H7 (cell line): ENCODE measurements at regions not wholly inside any gene's neighbourhood (a gene's known extent, or its start where the extent isn't known, plus 50 kb on each side); places are given as distances from the start of the nearest gene placed in this dataset.

Source experiments
- DNase-seq: peaks from one replicate; pipeline ENCODE4 v3.0.0; 2012
- H3K27me3 ChIP-seq: 2 replicates; pipeline ENCODE4 v1.6.0; 2011; ENCODE audit warnings: mild to moderate bottlenecking, low read length; ENCODE audit not compliant: control insufficient read depth, insufficient read depth
- H3K36me3 ChIP-seq: replicated peaks from 2 replicates; pipeline ENCODE4 v1.5.1; 2011; ENCODE audit warnings: low read length; ENCODE audit not compliant: control insufficient read depth, insufficient read depth
- H3K4me3 ChIP-seq: 2 replicates; pipeline ENCODE4 v1.5.1; 2011; ENCODE audit warnings: low read depth, mild to moderate bottlenecking, control low read depth, low read length, moderate library complexity; ENCODE audit not compliant: insufficient read depth

DNA sequence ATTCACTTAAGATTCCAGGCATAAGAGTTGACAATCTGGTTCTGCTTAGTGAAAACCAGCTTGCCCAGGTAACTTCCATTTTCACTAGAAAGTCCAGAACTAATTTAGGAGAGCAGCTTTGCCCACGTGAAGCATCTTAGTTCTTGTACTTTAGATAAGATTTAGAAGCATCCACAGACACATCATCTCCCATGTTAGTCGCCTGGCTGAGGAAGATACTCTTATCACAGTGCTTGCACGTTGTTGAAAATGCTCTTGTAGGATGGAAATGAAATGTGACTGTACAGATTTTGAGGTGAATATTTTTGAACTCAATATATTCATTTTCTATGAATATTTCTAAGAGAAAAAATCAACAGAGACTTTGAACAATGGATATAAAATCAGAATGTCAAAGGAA, 159.7 kb downstream of the SOCS6 start:
- H3K36me3 ChIP-seq: no peaks in the 10 kb centered on the region
- no peak overlapping the region for H3K4me3 ChIP-seq
- H3K27me3 ChIP-seq: no peaks in the 10 kb centered on the region
- DNase-seq: no peak

GRCh38 chr18:70446063-70446462, 157.2 kb downstream of the SOCS6 start:
- no peaks in the 10 kb centered on the region for H3K36me3 ChIP-seq
- H3K4me3 ChIP-seq: no peak overlapping the region
- H3K27me3 ChIP-seq: no peaks in the 10 kb centered on the region
- DNase-seq: no peak

DNA sequence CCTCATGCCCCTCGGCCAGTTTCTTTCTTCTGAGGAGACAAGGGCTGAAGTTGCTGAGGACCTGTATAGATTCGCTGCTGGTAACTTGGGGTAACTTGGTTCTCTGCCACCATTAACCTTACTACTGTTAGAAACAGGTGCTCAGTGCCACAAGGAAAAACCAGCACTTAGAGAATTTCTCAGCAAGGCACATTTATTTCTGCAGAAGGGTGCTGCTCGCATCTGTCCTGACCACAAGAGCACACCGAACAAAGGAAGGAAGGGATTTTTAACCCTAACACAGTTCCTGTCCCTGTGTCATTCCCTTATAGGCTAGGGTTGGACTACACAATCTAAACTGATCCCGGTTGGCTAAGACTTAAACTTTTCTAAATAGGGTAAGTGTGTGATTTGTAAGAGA, 154.1 kb downstream of the SOCS6 start:
- Histone ChIP-seq H3K27me3 (no peaks in the 10 kb centered on the region), H3K4me3 (no peak overlapping the region), H3K36me3 (no peaks in the 10 kb centered on the region)
- no peak for DNase-seq

GRCh38 chr18:70432804-70433400, 144.1 kb downstream of the SOCS6 start:
- no peaks in the 10 kb centered on the region for H3K36me3 ChIP-seq
- H3K4me3 ChIP-seq: no peak overlapping the region
- no peaks in the 10 kb centered on the region for H3K27me3 ChIP-seq
- DNase-seq: no peak

- Histone ChIP-seq H3K36me3 (no peaks in the 10 kb centered on the region), H3K27me3 (no peaks in the 10 kb centered on the region), H3K4me3 (no peak overlapping the region)
- peak; percentile 22 for DNase-seq
Observed at GRCh38 chr18:70431203-70431624, 142.4 kb downstream of the SOCS6 start.

DNA sequence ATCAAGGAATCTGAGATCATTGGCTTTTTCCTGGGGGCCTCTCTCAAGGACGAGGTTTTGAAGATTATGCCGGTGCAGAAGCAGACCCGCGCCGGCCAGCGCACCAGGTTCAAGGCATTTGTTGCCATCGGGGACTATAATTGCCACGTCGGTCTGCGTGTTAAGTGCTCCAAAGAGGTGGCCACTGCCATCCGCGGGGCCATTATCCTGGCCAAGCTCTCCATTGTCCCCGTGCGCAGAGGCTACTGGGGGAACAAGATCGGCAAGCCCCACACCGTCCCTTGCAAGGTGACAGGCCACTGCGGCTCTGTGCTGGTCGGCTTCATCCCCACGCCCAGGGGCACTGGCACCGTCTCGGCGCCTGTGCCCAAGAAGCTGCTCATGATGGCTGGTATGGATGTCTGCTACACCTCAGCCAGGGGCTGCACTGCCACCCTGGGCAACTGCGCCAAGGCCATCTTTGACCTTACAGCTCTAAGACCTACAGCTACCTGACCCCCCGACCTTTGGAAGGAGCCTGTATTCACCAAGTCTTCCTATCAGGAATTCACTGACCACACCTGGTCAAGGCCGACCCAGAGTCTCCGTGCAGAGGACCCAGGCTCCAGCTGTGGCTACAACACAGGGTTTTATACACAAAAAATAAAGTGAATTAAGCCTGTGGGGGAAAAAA, 141.8 kb downstream of the SOCS6 start:
- no peak overlapping the region for H3K4me3 ChIP-seq
- no peak for DNase-seq
- H3K36me3 ChIP-seq: no peaks in the 10 kb centered on the region
- no peaks in the 10 kb centered on the region for H3K27me3 ChIP-seq

- no peaks in the 10 kb centered on the region for H3K27me3 ChIP-seq
- no peaks in the 10 kb centered on the region for H3K36me3 ChIP-seq
- no peak overlapping the region for H3K4me3 ChIP-seq
- no peak for DNase-seq
Observed at GRCh38 chr18:70429847-70430500, 141.1 kb downstream of the SOCS6 start.

DNA sequence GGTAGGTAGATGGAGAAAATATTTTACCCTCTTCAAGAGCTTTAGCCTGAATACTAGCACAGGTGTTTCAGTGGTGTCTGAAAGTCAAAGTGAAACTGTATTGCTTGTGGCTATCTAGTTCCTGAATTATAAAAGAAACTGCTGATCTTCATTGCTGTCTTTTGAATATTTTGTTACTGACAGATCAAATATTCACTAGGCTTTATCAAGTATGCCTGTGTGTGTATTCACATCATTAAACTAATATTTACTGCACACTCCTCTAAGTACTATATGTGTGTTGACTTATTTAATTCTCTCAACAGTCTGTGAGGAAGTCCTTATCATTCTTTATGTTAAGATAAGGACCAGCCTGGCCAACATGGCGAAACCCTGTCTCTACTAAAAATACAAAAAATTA, 139.6 kb downstream of the SOCS6 start:
- Histone ChIP-seq H3K27me3 (no peaks in the 10 kb centered on the region), H3K36me3 (no peaks in the 10 kb centered on the region), H3K4me3 (no peak overlapping the region)
- DNase-seq: no peak

DNA sequence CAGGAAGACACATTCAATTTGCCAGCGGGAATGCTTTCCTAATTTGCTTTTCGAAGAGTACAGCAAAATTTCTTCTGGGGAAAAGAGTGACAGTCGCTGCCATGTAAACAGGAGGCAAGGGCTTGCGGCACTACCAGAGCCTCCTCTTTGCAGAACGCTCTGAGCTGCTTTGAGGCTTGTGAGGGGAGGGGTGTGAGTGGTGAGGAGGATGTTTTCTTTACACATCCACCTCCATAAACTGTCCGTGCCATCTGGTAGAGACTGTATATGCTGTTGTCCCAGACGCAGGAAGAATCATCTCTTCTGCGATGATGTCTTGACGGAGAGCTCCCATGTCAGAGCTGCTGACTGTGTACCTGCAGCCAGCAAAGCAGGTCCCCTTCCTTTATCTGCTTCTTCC, 138.0 kb downstream of the SOCS6 start:
- Histone ChIP-seq H3K4me3 (no peak overlapping the region), H3K36me3 (no peaks in the 10 kb centered on the region), H3K27me3 (no peaks in the 10 kb centered on the region)
- no peak for DNase-seq

DNA sequence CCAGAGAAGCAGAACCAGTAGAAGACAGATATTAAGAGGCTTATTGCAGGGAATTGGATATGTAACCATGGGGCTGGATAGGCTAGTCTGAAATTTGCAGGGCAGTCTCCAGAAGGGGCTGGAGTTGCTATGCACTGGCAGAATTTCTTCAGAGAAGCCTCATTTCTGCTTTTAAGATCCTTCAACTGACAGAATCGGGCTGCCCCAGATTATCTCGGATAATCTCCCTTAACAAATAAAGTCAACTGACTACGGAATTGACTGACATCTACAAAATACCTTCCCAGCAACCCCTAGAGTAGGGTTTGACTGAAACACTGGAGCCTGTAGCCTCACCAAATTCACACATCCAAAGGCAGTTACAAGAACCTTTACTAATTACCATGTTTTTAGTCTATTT, 136.4 kb downstream of the SOCS6 start:
- Histone ChIP-seq H3K4me3 (no peak overlapping the region), H3K27me3 (no peaks in the 10 kb centered on the region), H3K36me3 (no peaks in the 10 kb centered on the region)
- no peak for DNase-seq

GRCh38 chr18:70423988-70424387, 135.1 kb downstream of the SOCS6 start:
- no peaks in the 10 kb centered on the region for H3K27me3 ChIP-seq
- H3K4me3 ChIP-seq: no peak overlapping the region
- no peak for DNase-seq
- H3K36me3 ChIP-seq: no peaks in the 10 kb centered on the region

- no peak for DNase-seq
- Histone ChIP-seq H3K4me3 (no peak overlapping the region), H3K27me3 (no peaks in the 10 kb centered on the region)
Observed at GRCh38 chr18:70423120-70423519, 134.3 kb downstream of the SOCS6 start.

DNA sequence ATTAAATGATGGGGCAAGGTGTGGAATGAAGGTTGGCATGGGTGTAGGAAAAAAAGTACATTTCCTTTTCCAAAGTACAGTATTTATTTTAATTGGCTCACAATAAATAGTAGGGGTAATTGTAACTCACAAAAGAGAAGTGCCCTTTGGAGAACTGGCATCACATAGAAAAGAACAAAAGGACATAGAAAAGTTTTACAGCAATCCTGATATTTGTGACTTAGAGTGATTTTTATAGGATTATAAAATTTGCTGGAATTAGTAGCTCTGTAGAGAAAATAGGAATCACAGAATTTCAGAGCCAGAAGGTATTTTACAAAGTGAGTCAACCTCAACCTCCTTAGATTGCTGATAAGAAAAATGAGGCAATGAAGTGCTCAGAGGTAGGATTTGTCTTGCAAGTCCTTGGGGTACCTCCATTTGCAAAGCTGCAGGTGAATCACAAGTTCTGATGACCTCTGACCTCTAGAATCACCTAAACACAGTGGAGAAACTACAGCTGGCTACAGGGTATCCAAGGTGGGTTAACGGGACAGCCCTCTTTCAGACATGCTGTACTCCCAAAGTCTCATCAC, 133.6 kb downstream of the SOCS6 start:
- no peak for DNase-seq
- Histone ChIP-seq H3K27me3 (no peaks in the 10 kb centered on the region), H3K4me3 (no peak overlapping the region), H3K36me3 (no peaks in the 10 kb centered on the region)

More at GRCh38 chr18:70423120-70423519, 134.3 kb downstream of the SOCS6 start:
- H3K36me3 ChIP-seq: no peaks in the 10 kb centered on the region

- Histone ChIP-seq H3K27me3 (no peaks in the 10 kb centered on the region), H3K4me3 (no peak overlapping the region), H3K36me3 (no peaks in the 10 kb centered on the region)
- no peak for DNase-seq
Observed at GRCh38 chr18:70421471-70422390, 132.9 kb downstream of the SOCS6 start.
